ENCODE measurements at regions not wholly inside any gene's neighbourhood (a gene's known extent, or its start where the extent isn't known, plus 50 kb on each side); places are given as distances from the start of the nearest gene placed in this dataset.

DNA sequence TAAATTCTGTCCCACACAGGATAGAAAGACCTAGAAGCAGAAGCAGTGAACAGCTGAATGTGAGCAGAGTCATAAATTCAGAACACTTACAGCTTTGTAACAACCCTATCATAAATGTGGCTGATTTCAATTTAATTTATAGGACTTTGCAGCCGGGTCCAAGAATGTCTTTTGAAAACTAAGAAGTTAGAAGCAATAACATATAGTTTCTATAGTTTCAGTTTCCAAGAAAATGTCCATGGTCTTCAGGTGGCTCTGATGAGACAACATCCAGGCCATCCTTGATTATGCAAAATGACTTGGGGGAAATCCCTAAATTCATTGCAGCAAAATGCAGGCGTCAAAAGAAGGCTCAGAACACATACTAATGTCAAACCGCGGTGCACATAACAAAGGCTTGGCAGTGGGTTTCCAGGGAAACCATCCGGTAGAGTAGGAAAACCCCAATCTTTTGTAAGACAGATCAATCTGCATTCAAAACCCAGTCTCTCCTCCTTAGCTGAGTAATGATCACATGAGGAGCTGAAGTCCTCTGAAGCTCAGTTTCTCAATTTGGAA, 442.2 kb upstream of the ID2 start:
- Histone ChIP-seq H3K36me3 (ENCODE audit: control insufficient read depth in 2 of 2, insufficient read depth in 2 of 2, low read length in 1 of 2) (no peaks in the 10 kb centered on the region), H3K4me1 (ENCODE audit: control insufficient read depth in 2 of 2, insufficient read depth in 2 of 2, low read length in 2 of 2) (peaks cover 9 to 14% of the 10 kb centered on the region in 2 donors), H3K27ac (ENCODE audit: low read depth in 1 of 2, low read length in 1 of 2) (no peak overlapping the region), H3K27me3 (ENCODE audit: control insufficient read depth in 2 of 2, insufficient read depth in 1 of 2, low read length in 1 of 2) (no peaks in the 10 kb centered on the region), H3K4me3 (ENCODE audit: low read length in 2 of 2) (no peak overlapping the region), H3K9me3 (ENCODE audit: control insufficient read depth in 2 of 2, insufficient read depth in 1 of 2, low read length in 1 of 2) (peaks cover 3 to 12% of the 10 kb centered on the region in 2 donors)
- no peak for DNase-seq (ENCODE audit: low read depth in 6 of 9, low spot score in 9 of 9)
- 31% methylated on average over 5 of the region's 5 CpGs for WGBS

GRCh38 chr2:8241317-8241716, 440.5 kb upstream of the ID2 start:
- no peak overlapping the region for H3K27ac ChIP-seq (ENCODE audit: low read depth in 1 of 2, low read length in 1 of 2)
- DNase-seq (ENCODE audit: low read depth in 6 of 9, low spot score in 9 of 9): no peak
- H3K27me3 ChIP-seq (ENCODE audit: control insufficient read depth in 2 of 2, insufficient read depth in 1 of 2, low read length in 1 of 2): no peaks in the 10 kb centered on the region
- peaks cover 3 to 19% of the 10 kb centered on the region in 2 donors for H3K9me3 ChIP-seq (ENCODE audit: control insufficient read depth in 2 of 2, insufficient read depth in 1 of 2, low read length in 1 of 2)
- 42% methylated on average over 3 of the region's 3 CpGs for WGBS
- H3K36me3 ChIP-seq (ENCODE audit: control insufficient read depth in 2 of 2, insufficient read depth in 2 of 2, low read length in 1 of 2): no peaks in the 10 kb centered on the region
- no peak overlapping the region for H3K4me3 ChIP-seq (ENCODE audit: low read length in 2 of 2)
- H3K4me1 ChIP-seq (ENCODE audit: control insufficient read depth in 2 of 2, insufficient read depth in 2 of 2, low read length in 2 of 2): no peaks in the 10 kb centered on the region

GRCh38 chr2:8242739-8243138, 439.1 kb upstream of the ID2 start:
- Histone ChIP-seq H3K27me3 (ENCODE audit: control insufficient read depth in 2 of 2, insufficient read depth in 1 of 2, low read length in 1 of 2) (no peaks in the 10 kb centered on the region), H3K4me3 (ENCODE audit: low read length in 2 of 2) (no peak overlapping the region), H3K27ac (ENCODE audit: low read depth in 1 of 2, low read length in 1 of 2) (no peak overlapping the region), H3K4me1 (ENCODE audit: control insufficient read depth in 2 of 2, insufficient read depth in 2 of 2, low read length in 2 of 2) (no peaks in the 10 kb centered on the region), H3K9me3 (ENCODE audit: control insufficient read depth in 2 of 2, insufficient read depth in 1 of 2, low read length in 1 of 2) (peaks cover 3 to 21% of the 10 kb centered on the region in 2 donors), H3K36me3 (ENCODE audit: control insufficient read depth in 2 of 2, insufficient read depth in 2 of 2, low read length in 1 of 2) (no peaks in the 10 kb centered on the region)
- DNase-seq (ENCODE audit: low read depth in 6 of 9, low spot score in 9 of 9): no peak
- 94% methylated on average over 2 of the region's 2 CpGs for WGBS

DNA sequence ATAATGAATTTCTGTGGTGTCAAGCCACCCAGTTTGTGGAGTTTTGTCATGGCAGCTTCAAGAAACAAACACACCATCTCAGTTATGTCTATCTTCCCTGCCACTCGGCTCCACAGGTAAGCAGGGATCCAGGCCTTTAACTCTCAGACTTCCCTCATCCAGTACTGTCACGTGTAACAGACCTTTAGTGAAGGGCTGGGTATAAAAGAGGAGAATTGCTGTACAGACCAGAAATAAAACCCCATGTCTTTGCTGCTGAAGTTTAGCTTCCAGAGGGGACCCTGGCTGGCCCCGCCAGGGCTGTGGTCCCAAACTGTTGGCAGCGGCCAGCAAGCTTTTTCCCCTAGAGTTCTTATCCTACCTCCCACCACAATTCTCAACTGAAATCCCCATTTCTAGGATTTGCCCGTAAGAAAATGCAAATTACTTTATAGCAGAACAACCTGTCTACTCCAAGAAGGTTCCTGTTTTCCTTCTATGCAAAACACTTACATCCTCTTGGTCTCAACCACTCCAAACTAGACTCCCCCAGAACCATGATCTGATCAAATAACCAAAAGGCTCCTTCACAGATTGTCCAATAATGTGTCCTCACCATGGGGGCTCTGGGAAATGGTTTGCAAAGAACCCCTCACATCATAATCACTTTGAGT, 438.0 kb upstream of the ID2 start:
- no peaks in the 10 kb centered on the region for H3K27me3 ChIP-seq (ENCODE audit: control insufficient read depth in 2 of 2, insufficient read depth in 1 of 2, low read length in 1 of 2)
- H3K4me3 ChIP-seq (ENCODE audit: low read length in 2 of 2): no peak overlapping the region
- WGBS: 99% methylated on average over 5 of the region's 5 CpGs
- no peaks in the 10 kb centered on the region for H3K4me1 ChIP-seq (ENCODE audit: control insufficient read depth in 2 of 2, insufficient read depth in 2 of 2, low read length in 2 of 2)
- peaks cover 3 to 21% of the 10 kb centered on the region in 2 donors for H3K9me3 ChIP-seq (ENCODE audit: control insufficient read depth in 2 of 2, insufficient read depth in 1 of 2, low read length in 1 of 2)
- H3K27ac ChIP-seq (ENCODE audit: low read depth in 1 of 2, low read length in 1 of 2): no peak overlapping the region
- DNase-seq (ENCODE audit: low read depth in 6 of 9, low spot score in 9 of 9): no peak
- no peaks in the 10 kb centered on the region for H3K36me3 ChIP-seq (ENCODE audit: control insufficient read depth in 2 of 2, insufficient read depth in 2 of 2, low read length in 1 of 2)

GRCh38 chr2:8244639-8245038, 437.2 kb upstream of the ID2 start:
- no peak for DNase-seq (ENCODE audit: low read depth in 6 of 9, low spot score in 9 of 9)
- Histone ChIP-seq H3K27me3 (ENCODE audit: control insufficient read depth in 2 of 2, insufficient read depth in 1 of 2, low read length in 1 of 2) (no peaks in the 10 kb centered on the region), H3K36me3 (ENCODE audit: control insufficient read depth in 2 of 2, insufficient read depth in 2 of 2, low read length in 1 of 2) (no peaks in the 10 kb centered on the region), H3K4me1 (ENCODE audit: control insufficient read depth in 2 of 2, insufficient read depth in 2 of 2, low read length in 2 of 2) (no peaks in the 10 kb centered on the region), H3K4me3 (ENCODE audit: low read length in 2 of 2) (no peak overlapping the region), H3K9me3 (ENCODE audit: control insufficient read depth in 2 of 2, insufficient read depth in 1 of 2, low read length in 1 of 2) (peaks cover 3 to 23% of the 10 kb centered on the region in 2 donors), H3K27ac (ENCODE audit: low read depth in 1 of 2, low read length in 1 of 2) (no peak overlapping the region)
- WGBS: 49% methylated on average over 2 of the region's 2 CpGs

DNA sequence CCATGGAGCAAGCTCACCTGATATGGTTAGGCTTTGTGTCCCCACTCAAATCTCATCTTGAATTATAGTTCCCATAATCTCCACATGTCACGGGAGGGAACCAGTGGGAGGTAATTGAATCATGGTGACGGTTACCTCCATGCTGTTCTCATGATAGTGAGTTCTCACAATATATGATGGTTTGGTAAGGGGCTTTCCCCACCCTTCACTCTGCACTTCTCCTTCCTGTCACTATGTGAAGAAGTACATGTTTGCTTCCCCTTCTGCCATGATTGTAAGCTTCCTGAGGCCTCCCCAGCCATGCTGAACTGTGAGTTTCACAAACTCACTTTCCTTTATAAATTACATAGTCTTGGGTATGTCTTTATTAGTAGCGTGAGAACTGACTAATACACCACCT, 435.7 kb upstream of the ID2 start:
- DNase-seq (ENCODE audit: low read depth in 6 of 9, low spot score in 9 of 9): no peak
- Histone ChIP-seq H3K36me3 (ENCODE audit: control insufficient read depth in 2 of 2, insufficient read depth in 2 of 2, low read length in 1 of 2) (no peaks in the 10 kb centered on the region), H3K27me3 (ENCODE audit: control insufficient read depth in 2 of 2, insufficient read depth in 1 of 2, low read length in 1 of 2) (no peaks in the 10 kb centered on the region), H3K4me1 (ENCODE audit: control insufficient read depth in 2 of 2, insufficient read depth in 2 of 2, low read length in 2 of 2) (no peaks in the 10 kb centered on the region), H3K9me3 (ENCODE audit: control insufficient read depth in 2 of 2, insufficient read depth in 1 of 2, low read length in 1 of 2) (peaks cover 3 to 34% of the 10 kb centered on the region in 2 donors), H3K27ac (ENCODE audit: low read depth in 1 of 2, low read length in 1 of 2) (no peak overlapping the region), H3K4me3 (ENCODE audit: low read length in 2 of 2) (no peak overlapping the region)
- 99% methylated on average over 3 of the region's 3 CpGs for WGBS

DNA sequence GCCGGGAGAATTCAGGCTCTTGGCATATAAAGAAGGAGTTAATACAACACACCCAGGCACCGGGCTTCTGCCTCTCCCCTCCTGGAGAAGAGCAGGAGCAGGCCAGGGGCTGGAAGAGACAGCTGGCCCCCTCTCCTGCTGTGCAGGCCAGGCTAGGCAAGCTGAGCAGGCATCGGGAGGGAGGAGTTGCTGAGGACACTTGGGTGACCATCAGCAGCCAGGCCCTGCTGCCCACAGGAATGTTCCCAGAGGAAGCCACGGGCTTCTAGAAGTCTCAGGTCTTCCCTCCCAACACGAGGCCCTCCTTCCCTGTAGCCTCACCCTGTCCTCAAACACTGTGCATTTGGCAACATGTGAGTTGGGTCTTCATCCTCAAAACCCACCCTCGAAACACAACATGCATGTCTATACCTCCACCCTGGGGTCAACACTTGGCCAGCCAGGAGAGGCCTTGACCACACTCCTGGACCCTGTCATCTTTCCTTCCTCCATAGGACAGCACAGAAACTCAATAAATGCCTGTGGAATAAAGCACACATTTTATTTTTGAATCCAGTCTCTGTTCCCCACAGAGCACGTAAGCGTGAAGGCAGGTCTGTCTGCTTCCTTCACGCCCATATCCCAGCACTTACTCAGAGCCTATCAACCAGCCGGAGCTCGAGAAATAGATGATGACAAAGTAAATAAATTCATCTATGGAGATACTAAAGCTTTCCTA, 433.8 kb upstream of the ID2 start:
- Histone ChIP-seq H3K27ac (ENCODE audit: low read depth in 1 of 2, low read length in 1 of 2) (no peak overlapping the region), H3K27me3 (ENCODE audit: control insufficient read depth in 2 of 2, insufficient read depth in 1 of 2, low read length in 1 of 2) (no peaks in the 10 kb centered on the region), H3K36me3 (ENCODE audit: control insufficient read depth in 2 of 2, insufficient read depth in 2 of 2, low read length in 1 of 2) (no peaks in the 10 kb centered on the region), H3K4me3 (ENCODE audit: low read length in 2 of 2) (no peak overlapping the region), H3K9me3 (ENCODE audit: control insufficient read depth in 2 of 2, insufficient read depth in 1 of 2, low read length in 1 of 2) (peaks cover 3 to 34% of the 10 kb centered on the region in 2 donors), H3K4me1 (ENCODE audit: control insufficient read depth in 2 of 2, insufficient read depth in 2 of 2, low read length in 2 of 2) (peaks cover 0 to 4% of the 10 kb centered on the region in 2 donors)
- 83% methylated on average over 11 of the region's 11 CpGs for WGBS
- no peak for DNase-seq (ENCODE audit: low read depth in 6 of 9, low spot score in 9 of 9)

GRCh38 chr2:8248623-8248957, 433.3 kb upstream of the ID2 start:
- Histone ChIP-seq H3K27ac (ENCODE audit: low read depth in 1 of 2, low read length in 1 of 2) (no peak overlapping the region), H3K4me1 (ENCODE audit: control insufficient read depth in 2 of 2, insufficient read depth in 2 of 2, low read length in 2 of 2) (peaks cover 0 to 9% of the 10 kb centered on the region in 2 donors), H3K36me3 (ENCODE audit: control insufficient read depth in 2 of 2, insufficient read depth in 2 of 2, low read length in 1 of 2) (no peaks in the 10 kb centered on the region), H3K9me3 (ENCODE audit: control insufficient read depth in 2 of 2, insufficient read depth in 1 of 2, low read length in 1 of 2) (peaks cover 3 to 30% of the 10 kb centered on the region in 2 donors), H3K4me3 (ENCODE audit: low read length in 2 of 2) (no peak overlapping the region), H3K27me3 (ENCODE audit: control insufficient read depth in 2 of 2, insufficient read depth in 1 of 2, low read length in 1 of 2) (no peaks in the 10 kb centered on the region)
- DNase-seq (ENCODE audit: low read depth in 6 of 9, low spot score in 9 of 9): no peak
- WGBS: 97% methylated on average over 2 of the region's 2 CpGs

- WGBS: 96% methylated on average over 14 of the region's 14 CpGs
- no peak for DNase-seq (ENCODE audit: low read depth in 6 of 9, low spot score in 9 of 9)
- Histone ChIP-seq H3K4me1 (ENCODE audit: control insufficient read depth in 2 of 2, insufficient read depth in 2 of 2, low read length in 2 of 2) (peaks cover 0 to 13% of the 10 kb centered on the region in 2 donors), H3K36me3 (ENCODE audit: control insufficient read depth in 2 of 2, insufficient read depth in 2 of 2, low read length in 1 of 2) (no peaks in the 10 kb centered on the region), H3K9me3 (ENCODE audit: control insufficient read depth in 2 of 2, insufficient read depth in 1 of 2, low read length in 1 of 2) (peaks cover 0 to 26% of the 10 kb centered on the region in 2 donors), H3K4me3 (ENCODE audit: low read length in 2 of 2) (no peak overlapping the region), H3K27me3 (ENCODE audit: control insufficient read depth in 2 of 2, insufficient read depth in 1 of 2, low read length in 1 of 2) (no peaks in the 10 kb centered on the region), H3K27ac (ENCODE audit: low read depth in 1 of 2, low read length in 1 of 2) (no peak overlapping the region)
Measured at GRCh38 chr2:8249141-8249540, 432.7 kb upstream of the ID2 start.
